SW480 (cell line): ENCODE measurements at regions not wholly inside any gene's neighbourhood (a gene's known extent, or its start where the extent isn't known, plus 50 kb on each side); places are given as distances from the start of the nearest gene placed in this dataset.
A peak's percentile ranks its signal among the peaks of the same experiment; 100 is the strongest.
"Not testable (repeated sequence)": the region's sequence is repeated elsewhere in the genome, so short reads cannot be mapped to it uniquely, and the experiment has no call there.

Experiments used
- DNase-seq: peaks from one replicate; pipeline ENCODE4 v3.0.0-alpha.2; 2016; ENCODE audit warnings: low spot score

GRCh38 chr2:11877764-11878163, 131.3 kb downstream of the LPIN1 start:
- DNase-seq, result no peak

DNA sequence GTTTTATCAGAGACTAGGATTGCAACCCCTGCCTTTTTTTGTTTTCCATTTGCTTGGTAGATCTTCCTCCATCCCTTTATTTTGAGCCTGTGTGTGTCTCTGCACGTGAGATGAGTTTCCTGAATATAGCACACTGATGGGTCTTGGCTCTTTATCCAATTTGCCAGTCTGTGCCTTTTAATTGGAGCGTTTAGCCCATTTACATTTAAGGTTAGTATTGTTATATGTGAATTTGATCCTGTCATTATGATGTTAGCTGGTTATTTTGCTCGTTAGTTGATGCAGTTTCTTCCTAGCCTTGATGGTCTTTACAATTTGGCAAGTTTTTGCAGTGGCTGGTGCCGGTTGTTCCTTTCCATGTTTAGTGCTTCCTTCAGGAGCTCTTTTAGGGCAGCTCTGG, 138.8 kb downstream of the LPIN1 start:
- not testable (repeated sequence) for DNase-seq

- not testable (repeated sequence) for DNase-seq
Observed at GRCh38 chr2:11886899-11887298, 140.5 kb downstream of the LPIN1 start.

DNA sequence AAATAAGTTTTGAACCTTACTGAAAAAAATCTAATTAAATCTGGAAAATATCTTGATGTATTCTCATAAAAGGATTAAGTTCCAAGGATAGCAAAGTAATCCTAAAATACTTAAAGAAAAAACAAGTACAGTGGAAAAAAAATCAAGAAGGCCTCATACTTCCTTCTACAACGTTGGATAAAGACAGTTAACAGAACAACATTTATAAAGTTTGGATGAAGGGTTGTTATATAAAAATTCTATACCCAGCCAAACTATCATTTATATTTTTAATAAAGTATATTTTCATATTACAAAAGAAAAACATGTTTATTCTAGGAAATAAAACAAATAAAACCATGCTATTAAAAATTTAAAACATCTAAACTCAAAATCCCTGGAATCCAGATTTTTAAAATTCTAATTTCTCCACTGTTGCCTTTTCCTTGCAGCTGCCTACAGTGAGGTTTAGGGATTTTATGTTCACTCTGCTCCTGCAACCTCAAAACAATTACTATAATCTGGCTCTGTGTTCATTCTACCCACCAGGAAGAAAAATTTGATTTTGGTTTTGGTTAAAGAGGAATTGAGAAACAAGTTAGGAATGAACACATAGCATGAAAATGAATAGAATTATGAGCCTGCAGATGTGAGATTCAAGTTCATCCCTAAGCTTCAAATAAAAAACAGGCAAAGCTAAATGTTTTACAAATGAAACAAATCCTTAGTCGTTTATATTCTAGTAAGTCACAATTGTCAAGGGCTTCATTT, 142.8 kb downstream of the LPIN1 start:
- DNase-seq, result no peak

DNA sequence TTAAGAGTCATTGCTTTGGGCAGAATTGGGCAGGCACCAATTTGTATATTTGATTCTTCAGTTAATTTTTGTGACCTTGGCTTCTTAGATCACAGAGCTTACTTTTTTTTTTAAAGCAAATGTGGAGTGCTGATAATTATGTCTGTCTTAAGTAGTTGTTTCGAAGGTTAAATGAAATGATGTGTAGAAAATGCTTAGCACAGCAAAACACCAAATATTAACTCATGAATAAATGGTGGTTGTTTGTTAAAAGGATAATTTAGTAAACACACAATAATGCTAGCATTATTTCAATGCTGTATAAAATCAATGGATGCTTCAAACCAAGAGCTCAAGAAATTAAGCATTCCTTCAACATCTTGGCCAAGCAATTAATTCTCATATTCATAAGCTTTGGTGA, 143.4 kb downstream of the LPIN1 start:
- DNase-seq, result no peak

DNA sequence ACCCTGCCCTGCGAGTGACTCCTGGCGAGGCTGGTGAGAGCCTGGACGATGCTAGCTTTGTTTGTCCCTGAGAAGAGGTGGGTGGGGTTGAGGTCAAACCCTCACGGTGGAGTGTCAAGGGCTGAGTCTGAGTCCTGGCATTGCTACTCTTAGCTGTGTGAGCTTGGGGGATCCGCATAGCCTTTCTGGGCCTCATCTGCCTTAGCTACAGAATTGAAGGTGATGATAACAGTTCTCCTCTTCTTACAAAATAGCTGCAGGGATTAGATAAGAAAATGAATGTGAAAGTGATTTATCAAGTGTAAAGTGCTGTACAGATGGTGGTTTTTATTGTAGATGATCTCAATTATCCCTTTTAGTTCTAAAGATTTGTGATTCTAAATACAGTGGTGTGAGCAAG, 144.6 kb downstream of the LPIN1 start:
- no peak for DNase-seq

DNA sequence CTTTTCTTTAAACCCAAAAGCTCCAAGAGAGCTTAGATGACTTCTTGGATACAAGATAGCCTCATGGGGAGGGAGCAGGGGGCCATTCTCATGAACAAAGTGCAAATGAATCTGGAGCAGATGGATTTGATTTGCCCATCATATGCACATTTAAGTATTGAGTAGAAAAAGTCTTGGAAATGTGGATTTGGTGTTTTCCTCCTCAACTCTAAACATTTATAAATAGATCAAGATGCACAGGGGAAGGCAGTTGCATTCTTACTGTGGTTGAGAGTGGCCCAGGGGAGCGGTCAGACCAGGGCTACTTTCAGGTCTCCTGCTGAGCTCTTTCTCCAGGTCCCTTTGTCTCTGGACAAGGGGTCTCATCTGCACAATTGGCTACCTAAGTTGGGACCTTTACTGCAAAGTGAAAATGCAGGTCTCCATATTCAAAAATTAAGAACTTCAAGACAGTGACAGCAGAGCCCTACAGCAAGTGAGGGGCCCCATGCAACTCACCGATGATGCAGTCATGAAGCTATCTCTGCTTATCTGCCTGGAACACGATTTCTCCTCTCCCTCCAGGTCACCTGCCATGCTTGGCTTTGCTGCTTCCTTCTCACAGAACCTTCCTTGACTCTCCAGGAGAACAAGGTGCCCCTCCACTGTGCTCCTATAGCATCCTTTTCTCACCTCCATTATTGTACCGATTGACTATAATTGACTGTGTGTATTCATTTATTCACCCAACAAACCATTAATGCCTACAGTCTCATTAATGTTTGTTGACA, 145.4 kb downstream of the LPIN1 start:
- no peak for DNase-seq

GRCh38 chr2:11896386-11896785, 150.0 kb downstream of the LPIN1 start:
- no peak for DNase-seq

DNA sequence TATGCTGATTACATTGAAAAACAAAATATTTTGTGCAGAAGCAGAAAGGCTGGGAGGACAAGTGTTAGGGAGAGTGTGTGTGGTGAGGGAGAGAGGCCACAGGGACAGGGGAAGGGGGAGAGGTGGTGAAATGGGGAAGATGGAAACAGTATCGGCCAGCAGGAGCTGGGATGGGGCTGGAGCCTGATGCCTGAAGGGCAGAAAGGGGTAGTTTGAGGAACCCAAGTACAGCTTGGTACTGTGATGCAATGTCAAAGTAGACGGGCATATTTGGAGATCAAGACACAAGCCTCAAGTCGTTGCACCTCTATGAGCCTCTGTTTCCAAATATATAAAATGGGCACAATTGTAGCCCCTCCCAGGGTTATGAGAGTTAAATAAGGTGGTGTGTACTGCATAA, 152.1 kb downstream of the LPIN1 start:
- no peak for DNase-seq

- peak; percentile 13 for DNase-seq
Observed at GRCh38 chr2:11899264-11899818, 152.9 kb downstream of the LPIN1 start.

DNA sequence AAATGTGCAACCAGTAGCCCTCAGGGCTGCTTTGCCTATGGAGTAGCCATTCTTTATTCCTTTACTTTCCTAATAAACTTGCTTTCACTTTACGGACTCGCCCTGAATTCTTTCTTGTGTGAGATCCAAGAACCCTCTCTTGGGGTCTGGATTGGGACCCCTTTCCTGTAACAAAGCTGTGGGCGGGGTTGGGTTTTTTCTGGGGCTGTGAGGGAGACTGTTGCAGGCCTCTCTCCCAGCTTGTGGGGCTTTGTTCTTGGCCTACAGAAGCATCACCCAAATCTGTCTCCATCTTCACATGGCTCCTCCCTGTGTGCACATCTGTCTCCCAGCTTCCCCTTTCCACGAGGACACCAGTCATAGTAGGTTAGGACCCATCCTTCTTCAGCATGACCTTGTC, 154.5 kb downstream of the LPIN1 start:
- DNase-seq, result not testable (repeated sequence)

GRCh38 chr2:11901351-11902069, 155.1 kb downstream of the LPIN1 start:
- DNase-seq, result no peak

- DNase-seq, result no peak
Observed at GRCh38 chr2:11903085-11903606, 156.7 kb downstream of the LPIN1 start.

- DNase-seq, result no peak
Observed at GRCh38 chr2:11904029-11904428, 157.6 kb downstream of the LPIN1 start.

GRCh38 chr2:11904941-11905340, 158.5 kb downstream of the LPIN1 start:
- DNase-seq, result no peak

DNA sequence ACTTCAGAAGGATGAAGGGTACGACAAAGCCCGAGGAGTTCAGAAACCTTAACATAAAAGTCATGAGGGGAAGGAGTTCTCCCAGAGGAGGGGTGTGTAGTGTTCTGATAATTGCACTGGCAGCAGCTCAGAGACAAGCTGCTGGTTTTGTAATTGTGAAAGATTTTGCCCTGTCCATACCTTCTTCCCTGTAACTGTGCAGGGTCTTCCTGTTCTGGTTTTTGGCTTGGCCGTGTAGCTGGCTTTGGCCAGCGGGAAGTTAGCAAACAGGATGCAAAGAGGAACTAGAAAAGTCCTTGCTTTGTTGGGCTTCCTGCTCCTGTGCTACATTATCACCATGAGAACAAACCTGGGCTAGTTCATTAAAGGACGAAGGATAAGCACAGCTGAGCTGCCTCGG, 160.8 kb downstream of the LPIN1 start:
- no peak for DNase-seq

DNA sequence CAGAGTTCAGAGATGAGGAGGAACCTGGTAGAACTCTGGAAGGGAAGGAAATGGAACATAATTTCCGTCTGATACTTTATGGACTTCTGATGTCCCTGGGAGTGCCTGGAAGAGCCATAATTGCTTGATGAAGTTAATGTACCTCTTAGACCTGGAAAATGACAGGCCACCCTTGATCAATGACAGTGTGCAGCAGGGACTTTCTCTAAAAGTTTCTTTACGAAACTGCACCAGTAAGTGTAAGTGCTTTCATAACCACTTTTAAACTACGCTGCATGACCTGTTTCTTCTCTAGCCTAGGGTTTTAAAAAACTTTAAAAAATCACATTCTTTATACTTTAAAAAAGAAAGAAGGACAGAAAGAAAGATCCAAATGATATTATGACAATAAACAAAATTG, 164.5 kb downstream of the LPIN1 start:
- DNase-seq, result no peak

GRCh38 chr2:11912980-11913379, 166.5 kb downstream of the LPIN1 start:
- no peak for DNase-seq

DNA sequence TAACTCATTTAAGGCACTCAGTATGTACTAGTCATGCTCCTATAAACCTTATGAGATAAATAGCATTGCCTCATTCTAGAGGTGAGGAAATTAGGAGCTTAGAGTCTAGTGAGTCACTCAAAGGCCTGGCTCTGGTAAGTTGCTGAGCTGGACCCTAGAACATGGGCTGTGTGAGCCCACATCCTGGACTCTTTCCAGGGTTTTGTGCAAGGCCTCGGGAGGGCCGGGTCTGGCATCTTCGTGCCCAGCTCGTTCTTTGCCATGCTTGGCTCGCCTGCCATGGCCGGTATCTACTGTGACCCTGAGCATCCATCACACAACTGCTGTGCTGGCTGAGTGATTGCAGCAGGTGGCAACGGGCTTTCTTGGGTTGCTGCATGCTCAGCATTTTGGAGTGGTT, 168.0 kb downstream of the LPIN1 start:
- no peak for DNase-seq

DNA sequence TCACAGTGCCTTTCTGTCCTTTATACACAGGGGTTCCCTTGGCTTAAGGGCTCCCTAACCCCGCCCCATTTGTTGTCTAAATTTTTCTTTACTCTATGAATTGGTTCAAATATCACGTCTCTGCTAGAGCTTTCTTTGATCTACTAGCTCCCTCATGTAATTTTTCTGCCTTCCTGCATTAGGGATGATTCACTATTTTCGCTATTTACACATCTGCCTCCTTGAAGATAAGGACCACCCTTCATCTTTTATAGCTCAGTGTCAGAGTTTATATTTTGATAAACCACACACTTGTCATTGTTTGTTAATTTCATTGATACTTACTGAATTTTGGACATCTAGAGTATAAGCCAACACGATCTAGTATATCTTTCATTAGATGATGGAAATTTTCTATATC, 169.2 kb downstream of the LPIN1 start:
- no peak for DNase-seq

GRCh38 chr2:11919953-11920352, 173.5 kb downstream of the LPIN1 start:
- DNase-seq, result no peak

DNA sequence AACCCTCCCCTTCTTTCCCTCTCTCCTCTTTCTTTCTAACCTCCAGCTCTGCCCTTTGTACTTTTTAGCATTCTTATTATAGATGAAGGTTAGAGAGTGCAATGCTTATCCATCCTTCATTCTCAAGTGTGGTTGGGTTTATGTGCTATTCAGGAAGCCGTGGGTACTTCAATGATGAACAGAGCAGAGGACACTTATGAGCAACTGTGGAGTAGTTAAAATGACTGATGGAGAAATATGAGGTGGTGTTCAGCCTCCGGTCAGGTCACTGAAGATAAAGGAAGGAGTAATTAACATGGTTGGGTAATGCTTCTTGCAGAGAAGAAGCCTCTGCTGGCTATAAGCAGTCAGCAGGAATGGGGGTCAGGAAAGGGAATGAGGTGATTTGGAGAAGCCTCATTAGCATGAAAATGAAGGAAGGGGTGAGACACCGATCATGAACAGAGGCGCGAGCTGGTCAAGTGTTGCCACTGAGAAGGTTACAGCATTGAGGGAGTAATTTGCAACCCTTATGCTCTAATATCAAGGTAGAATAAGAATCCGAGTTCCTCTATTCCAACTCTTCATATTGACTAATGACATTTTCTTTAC, 174.7 kb downstream of the LPIN1 start:
- no peak for DNase-seq
